ENCODE measurements at regions not wholly inside any gene's neighbourhood (a gene's known extent, or its start where the extent isn't known, plus 50 kb on each side); places are given as distances from the start of the nearest gene placed in this dataset.

- no peak for DNase-seq (ENCODE audit: low read depth)
These were observed 978.3 kb downstream of the BCL11A start for GRCh38 chr2:59575191-59575590.

GRCh38 chr2:59572227-59572626, 981.2 kb downstream of the BCL11A start:
- DNase-seq (ENCODE audit: low read depth): no peak

- no peak for DNase-seq (ENCODE audit: low read depth)
These were observed 982.6 kb downstream of the BCL11A start for GRCh38 chr2:59570818-59571217.

- no peak for DNase-seq (ENCODE audit: low read depth)
These were observed 984.3 kb downstream of the BCL11A start for GRCh38 chr2:59569124-59569523.

GRCh38 chr2:59568461-59568860, 985.0 kb downstream of the BCL11A start:
- DNase-seq (ENCODE audit: low read depth): no peak

- no peak for DNase-seq (ENCODE audit: low read depth)
These were observed 986.3 kb downstream of the BCL11A start for GRCh38 chr2:59567151-59567550.

GRCh38 chr2:59566739-59567138, 986.7 kb downstream of the BCL11A start:
- DNase-seq (ENCODE audit: low read depth): no peak

- DNase-seq (ENCODE audit: low read depth): no peak
These were observed 992.2 kb downstream of the BCL11A start for GRCh38 chr2:59561281-59561680.

GRCh38 chr2:59560769-59561168, 992.7 kb downstream of the BCL11A start:
- DNase-seq (ENCODE audit: low read depth): no peak

DNA sequence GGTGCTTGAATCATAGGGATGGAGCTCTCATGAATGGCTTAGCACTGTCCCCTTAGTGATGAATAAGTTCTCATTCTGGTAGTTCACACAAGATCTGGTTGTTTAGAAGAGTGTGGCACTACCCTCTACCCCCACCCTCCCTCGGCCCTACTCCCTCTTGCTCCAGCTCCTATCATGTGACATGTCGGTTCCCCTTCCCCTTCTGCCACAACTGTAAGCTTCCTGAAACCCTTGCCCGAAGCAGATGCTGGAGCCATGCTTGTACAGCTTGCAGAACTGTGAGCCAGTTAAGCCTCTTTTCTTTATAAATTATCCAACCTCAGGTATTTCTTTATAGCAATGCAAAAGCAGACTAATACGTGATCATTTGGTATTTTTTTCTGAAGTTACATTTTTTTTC, 1012.6 kb downstream of the BCL11A start:
- DNase-seq (ENCODE audit: low read depth): no peak

GRCh38 chr2:59538398-59538911, 1015.0 kb downstream of the BCL11A start:
- no peak for DNase-seq (ENCODE audit: low read depth)

DNA sequence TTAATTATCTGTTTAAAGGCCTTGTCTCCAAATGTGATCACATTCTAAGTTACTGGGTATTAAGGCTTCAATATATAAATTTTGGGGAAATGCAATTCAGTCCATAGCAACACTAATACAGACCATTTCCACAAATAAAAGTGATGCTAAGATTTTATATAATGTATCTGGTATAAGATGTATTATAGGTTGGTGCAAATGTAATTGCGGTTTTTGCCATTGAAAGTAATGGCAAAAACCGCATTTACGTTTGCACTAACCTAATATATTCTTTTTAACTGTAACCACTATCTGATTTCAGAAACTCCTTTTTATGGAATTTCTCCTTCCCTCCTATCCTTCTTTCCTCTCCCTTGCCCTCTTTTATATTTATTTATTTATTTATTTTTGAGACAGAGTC, 1020.6 kb downstream of the BCL11A start:
- DNase-seq (ENCODE audit: low read depth): no peak

- DNase-seq (ENCODE audit: low read depth): no peak
These were observed 1023.2 kb downstream of the BCL11A start for GRCh38 chr2:59530258-59530657.

GRCh38 chr2:59529726-59530125, 1023.7 kb downstream of the BCL11A start:
- no peak for DNase-seq (ENCODE audit: low read depth)

GRCh38 chr2:59528525-59528924, 1024.9 kb downstream of the BCL11A start:
- no peak for DNase-seq (ENCODE audit: low read depth)

DNA sequence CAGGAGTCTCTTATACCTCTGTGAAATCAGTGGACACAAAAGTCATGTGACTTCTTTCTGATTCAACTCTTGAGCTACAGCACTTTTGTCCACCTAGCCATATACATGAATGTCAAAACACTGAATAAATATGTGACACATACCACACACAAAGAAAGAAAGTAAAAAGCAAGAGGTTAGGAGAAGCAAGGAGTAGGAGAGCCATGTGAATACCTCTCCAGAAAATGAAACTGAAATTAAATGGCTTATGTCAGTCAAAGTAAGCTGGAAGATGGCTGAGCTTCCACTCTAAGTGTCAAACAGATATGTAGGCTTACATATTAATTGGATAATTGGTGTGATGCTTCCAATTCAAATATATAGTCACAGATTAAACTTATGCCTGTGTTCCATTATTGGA, 1050.5 kb downstream of the BCL11A start:
- DNase-seq (ENCODE audit: low read depth): no peak

DNA sequence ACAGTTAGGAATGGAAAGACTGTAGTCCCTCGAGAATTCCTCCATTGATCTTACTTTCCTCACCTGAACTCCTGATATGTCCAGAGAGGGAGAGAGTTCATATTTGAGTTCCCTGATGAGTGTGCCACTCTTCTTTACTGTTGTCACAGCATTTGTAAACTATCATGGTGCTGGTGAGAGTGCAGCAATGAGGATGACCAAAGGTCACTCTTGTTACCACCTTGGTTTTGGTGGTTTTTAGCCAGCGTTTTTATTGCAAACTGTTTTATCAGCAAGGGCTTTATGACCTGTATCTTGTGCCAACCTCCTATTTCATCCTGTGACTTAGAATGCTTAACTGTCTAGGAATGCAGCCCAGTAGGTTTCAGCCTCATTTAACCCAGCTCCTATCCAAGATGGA, 1062.5 kb downstream of the BCL11A start:
- DNase-seq (ENCODE audit: low read depth): no peak

DNA sequence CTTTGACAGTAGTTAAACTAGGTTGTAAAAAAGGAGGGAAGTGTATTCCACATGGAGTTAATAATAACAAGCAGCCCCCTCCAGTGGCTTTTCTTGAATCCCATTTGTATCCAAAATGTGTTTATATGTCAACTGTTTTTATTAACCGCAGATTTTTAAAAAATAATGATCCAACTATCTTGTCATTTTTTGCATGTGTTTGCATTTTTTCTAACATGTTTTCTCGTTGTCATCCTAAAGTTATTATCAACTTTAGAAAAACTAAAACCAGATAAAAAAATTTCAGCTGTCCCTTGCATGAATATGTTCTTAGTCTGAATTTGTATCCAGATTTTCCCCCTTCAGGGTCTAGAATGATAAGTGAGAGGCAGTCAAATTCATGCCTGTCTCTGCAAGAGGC, 1063.3 kb downstream of the BCL11A start:
- DNase-seq (ENCODE audit: low read depth): no peak

GRCh38 chr2:59484673-59485072, 1068.8 kb downstream of the BCL11A start:
- DNase-seq (ENCODE audit: low read depth): no peak

- DNase-seq (ENCODE audit: low read depth): no peak
These were observed 1090.0 kb downstream of the BCL11A start for GRCh38 chr2:59463426-59463825.

DNA sequence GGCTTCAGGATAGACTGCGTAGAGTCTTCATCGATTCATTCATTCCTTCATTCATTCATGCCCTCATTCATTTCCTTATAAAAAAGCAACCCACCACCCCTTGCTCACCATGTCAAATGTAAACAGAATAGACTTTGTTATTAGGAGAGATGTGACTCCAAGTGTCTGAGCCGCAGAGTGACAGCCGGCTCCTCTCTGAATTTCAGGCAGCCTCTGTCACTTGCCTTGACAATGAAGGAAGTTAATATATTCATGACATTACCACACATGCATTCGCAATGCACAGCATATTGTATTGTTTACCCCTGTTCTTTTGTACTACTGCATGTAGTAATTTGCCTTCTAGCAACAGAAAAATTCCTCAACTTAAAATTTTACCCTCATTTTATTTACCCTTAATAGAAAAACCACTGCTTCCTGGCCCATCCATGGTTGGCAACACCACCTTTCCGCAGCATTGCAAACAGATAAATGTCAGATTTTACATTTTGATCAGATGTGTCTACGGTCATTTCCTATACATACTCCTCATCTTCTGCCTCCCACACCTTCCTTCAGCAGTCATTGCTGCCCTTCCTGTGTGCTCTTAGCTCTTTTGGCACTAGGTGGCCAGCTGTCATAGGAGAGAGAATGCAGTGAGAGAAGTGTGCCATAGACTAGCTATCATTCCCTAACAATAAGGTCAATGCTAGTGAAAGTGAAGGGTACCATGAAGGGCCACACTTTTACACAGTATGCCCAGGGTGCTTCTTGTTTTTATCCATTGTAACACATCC, 1090.8 kb downstream of the BCL11A start:
- no peak for DNase-seq (ENCODE audit: low read depth)

- DNase-seq (ENCODE audit: low read depth): no peak
These were observed 1092.3 kb downstream of the BCL11A start for GRCh38 chr2:59461127-59461526.

DNA sequence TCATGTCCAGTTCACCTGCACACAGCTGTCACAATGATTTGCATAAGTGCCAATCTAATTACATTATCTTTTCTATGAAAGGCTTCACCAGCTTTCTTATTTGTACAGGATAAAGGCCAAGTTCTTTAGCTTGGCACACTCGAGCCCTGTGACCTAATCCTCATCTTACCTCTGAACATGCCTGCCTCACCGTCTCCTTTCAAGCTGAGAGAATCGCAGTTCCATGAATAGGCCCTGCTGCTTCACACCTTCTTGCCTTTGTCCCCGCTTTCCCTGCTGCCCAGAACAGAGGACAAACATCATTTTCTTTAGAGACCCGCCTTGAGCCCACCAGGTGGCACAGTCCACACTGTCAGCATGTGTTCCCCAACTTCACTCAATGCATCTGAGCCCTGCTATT, 1094.7 kb downstream of the BCL11A start:
- DNase-seq (ENCODE audit: low read depth): no peak

DNA sequence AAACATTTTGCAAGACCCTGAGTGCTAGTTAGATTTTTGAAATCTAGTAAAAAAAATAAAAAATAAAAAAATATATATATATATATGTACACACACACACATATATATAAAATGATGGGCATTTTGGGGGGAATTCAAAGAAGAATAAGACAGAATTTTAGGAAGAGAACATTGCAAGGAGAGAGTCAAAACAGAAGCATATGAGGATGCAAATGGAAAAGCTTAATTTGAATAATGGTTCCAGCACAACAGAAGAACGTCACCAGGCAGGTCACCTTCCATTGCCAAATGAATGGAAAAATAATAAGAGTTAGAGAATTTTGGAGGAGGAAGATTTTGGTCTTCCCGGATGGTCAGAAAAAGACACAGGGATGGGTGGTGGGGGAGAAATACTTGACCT, 1097.2 kb downstream of the BCL11A start:
- DNase-seq (ENCODE audit: low read depth): no peak
